ENCODE measurements at regions not wholly inside any gene's neighbourhood (a gene's known extent, or its start where the extent isn't known, plus 50 kb on each side); places are given as distances from the start of the nearest gene placed in this dataset.

DNA sequence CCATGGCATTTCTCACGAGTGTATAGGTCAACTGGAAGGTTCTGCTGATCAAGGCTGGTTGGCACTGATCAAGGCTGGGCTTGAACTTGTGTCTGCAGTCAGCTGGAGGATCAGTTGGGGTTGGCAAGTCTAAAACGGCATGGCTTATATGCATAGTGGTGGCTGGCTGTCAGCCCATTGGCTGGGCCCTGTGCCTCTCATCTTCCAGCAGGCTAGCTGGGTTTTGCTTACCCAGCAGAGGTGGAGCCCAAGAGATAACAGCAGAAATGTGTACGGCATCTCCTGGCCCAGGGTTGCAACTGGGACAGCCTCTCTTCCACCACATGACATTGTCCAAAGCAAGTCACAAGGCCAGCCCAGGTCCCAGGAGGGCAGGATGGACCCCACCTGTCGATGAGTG is 158.2 kb downstream of the BMP7 start:
- TF ChIP-seq, protein P1, sequence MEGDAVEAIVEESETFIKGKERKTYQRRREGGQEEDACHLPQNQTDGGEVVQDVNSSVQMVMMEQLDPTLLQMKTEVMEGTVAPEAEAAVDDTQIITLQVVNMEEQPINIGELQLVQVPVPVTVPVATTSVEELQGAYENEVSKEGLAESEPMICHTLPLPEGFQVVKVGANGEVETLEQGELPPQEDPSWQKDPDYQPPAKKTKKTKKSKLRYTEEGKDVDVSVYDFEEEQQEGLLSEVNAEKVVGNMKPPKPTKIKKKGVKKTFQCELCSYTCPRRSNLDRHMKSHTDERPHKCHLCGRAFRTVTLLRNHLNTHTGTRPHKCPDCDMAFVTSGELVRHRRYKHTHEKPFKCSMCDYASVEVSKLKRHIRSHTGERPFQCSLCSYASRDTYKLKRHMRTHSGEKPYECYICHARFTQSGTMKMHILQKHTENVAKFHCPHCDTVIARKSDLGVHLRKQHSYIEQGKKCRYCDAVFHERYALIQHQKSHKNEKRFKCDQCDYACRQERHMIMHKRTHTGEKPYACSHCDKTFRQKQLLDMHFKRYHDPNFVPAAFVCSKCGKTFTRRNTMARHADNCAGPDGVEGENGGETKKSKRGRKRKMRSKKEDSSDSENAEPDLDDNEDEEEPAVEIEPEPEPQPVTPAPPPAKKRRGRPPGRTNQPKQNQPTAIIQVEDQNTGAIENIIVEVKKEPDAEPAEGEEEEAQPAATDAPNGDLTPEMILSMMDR (IDR thresholded peaks at IDR 0.05) = no peak
- TF ChIP-seq POLR2A (IDR thresholded peaks at IDR 0.05) (no peak), POLR2AphosphoS5 (IDR thresholded peaks at IDR 0.05) (no peak)
